ENCODE measurements at regions not wholly inside any gene's neighbourhood (a gene's known extent, or its start where the extent isn't known, plus 50 kb on each side); places are given as distances from the start of the nearest gene placed in this dataset.

DNA sequence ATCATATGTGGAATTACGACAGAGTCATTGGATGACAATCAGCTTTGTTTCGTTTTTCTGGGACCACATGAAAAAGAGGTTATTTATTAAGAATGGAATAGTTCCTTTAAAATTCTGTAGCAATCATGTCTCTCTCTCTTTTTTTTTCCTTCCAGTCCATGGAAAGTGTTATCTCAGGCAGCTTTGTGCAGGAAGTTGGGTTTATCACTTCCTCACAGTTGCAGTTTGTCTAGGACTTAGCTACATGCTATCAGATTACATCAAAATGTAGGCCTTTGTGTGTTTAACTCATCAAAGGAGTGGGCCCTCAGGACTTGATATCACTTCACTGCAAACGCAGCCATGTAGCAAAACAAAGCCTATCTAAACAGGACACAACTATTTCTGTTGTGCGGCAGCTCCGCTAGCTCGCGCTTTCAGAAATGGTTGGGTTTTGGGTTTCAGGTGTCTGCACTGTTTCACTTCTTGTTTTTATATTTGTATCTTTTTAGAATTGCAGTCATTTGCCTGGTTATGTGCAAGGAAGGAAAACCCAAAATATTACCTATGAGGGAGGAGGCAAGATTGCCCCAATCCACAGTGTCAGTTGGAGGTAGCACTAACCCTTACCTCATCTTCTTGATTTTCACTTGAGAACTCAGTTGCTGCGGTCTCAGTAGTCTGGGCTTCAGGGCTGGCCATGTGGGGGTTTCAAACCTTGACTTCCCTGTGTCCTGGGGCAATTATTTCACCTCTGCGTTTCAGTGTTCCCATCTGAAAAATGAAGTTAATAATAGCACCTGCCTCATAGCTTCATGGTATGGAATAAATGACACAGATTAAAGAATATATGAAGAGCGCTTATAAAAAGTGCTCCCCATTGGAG lies 66.7 kb downstream of the HHEX start (continued):
- peak; percentile 83 for TF ChIP-seq MYNN (IDR thresholded peaks at IDR 0.05)
- TF ChIP-seq MYNN (CRISPR knock-in tag; IDR thresholded peaks at IDR 0.05): no peak
- TF ChIP-seq NONO (IDR thresholded peaks at IDR 0.05; ENCODE audit: low read depth in 2 of 2, low read length in 1 of 2): peak in 1 of 2 experiments; percentile 76; a peak in 2 of 4 replicates
- TF ChIP-seq, protein P1, sequence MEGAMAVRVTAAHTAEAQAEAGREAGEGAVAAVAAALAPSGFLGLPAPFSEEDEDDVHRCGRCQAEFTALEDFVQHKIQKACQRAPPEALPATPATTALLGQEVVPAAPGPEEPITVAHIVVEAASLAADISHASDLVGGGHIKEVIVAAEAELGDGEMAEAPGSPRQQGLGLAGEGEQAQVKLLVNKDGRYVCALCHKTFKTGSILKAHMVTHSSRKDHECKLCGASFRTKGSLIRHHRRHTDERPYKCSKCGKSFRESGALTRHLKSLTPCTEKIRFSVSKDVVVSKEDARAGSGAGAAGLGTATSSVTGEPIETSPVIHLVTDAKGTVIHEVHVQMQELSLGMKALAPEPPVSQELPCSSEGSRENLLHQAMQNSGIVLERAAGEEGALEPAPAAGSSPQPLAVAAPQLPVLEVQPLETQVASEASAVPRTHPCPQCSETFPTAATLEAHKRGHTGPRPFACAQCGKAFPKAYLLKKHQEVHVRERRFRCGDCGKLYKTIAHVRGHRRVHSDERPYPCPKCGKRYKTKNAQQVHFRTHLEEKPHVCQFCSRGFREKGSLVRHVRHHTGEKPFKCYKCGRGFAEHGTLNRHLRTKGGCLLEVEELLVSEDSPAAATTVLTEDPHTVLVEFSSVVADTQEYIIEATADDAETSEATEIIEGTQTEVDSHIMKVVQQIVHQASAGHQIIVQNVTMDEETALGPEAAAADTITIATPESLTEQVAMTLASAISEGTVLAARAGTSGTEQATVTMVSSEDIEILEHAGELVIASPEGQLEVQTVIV (CRISPR knock-in tag; IDR thresholded peaks at IDR 0.05; ENCODE audit: borderline replicate concordance): no peak
- peak; percentile 65; the same call in 1 of the 2 replicates for TF ChIP-seq NBN (IDR thresholded peaks at IDR 0.05; ENCODE audit: low read depth)
- TF ChIP-seq, protein P2, sequence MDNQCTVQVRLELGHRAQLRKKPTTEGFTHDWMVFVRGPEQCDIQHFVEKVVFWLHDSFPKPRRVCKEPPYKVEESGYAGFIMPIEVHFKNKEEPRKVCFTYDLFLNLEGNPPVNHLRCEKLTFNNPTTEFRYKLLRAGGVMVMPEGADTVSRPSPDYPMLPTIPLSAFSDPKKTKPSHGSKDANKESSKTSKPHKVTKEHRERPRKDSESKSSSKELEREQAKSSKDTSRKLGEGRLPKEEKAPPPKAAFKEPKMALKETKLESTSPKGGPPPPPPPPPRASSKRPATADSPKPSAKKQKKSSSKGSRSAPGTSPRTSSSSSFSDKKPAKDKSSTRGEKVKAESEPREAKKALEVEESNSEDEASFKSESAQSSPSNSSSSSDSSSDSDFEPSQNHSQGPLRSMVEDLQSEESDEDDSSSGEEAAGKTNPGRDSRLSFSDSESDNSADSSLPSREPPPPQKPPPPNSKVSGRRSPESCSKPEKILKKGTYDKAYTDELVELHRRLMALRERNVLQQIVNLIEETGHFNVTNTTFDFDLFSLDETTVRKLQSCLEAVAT (IDR thresholded peaks at IDR 0.05): peak in 1 of 2 experiments; percentile 22; a peak in 1 of 4 replicates
- TF ChIP-seq CHD2 (IDR thresholded peaks at IDR 0.05; ENCODE audit: low read depth, low read length): no peak
- TF ChIP-seq TAF9B (IDR thresholded peaks at IDR 0.05; ENCODE audit: partially characterized antibody): peak; percentile 52

Data from K562 (cell line).